ENCODE measurements at regions not wholly inside any gene's neighbourhood (a gene's known extent, or its start where the extent isn't known, plus 50 kb on each side); places are given as distances from the start of the nearest gene placed in this dataset.

- Histone ChIP-seq H3K79me1 (ENCODE audit: low read depth, low read length) (no peaks in the 10 kb centered on the region), H3K36me3 (ENCODE audit: control insufficient read depth in 2 of 4, insufficient read depth in 4 of 4, low read length in 3 of 4) (no peaks in the 10 kb centered on the region), H3K27me3 (replicated peaks in 1 of 4; ENCODE audit: control insufficient read depth in 3 of 4, extremely low read depth in 1 of 4, insufficient read depth in 3 of 4, low read length in 3 of 4) (no peaks in the 10 kb centered on the region), H3K18ac (ENCODE audit: extremely low read depth, low read length) (no peak overlapping the region), H2BK12ac (ENCODE audit: low read depth, low read length) (no peak overlapping the region), H4K8ac (ENCODE audit: extremely low read depth, insufficient read depth, low read length) (no peak overlapping the region), H3K27ac (ENCODE audit: low read depth, low read length) (no peak overlapping the region), H3K14ac (ENCODE audit: insufficient read length) (no peak overlapping the region), H3K9me3 (ENCODE audit: insufficient read depth in 2 of 2, low read depth in 1 of 2, low read length in 1 of 2) (no peaks in the 10 kb centered on the region), H4K91ac (replicated peaks; ENCODE audit: insufficient read length, low read length) (no peak overlapping the region), H3K4me2 (ENCODE audit: insufficient read depth in 1 of 2, low read depth in 2 of 2, low read length in 2 of 2) (no peak overlapping the region), H3K4me3 (ENCODE audit: extremely low read depth in 1 of 4, insufficient read depth in 2 of 4, low read depth in 3 of 4, low read length in 4 of 4) (no peak overlapping the region), H3K23ac (ENCODE audit: insufficient read length) (no peak overlapping the region), H2BK5ac (ENCODE audit: low read depth, low read length) (no peak overlapping the region), H3K4me1 (replicated peaks in 1 of 4; ENCODE audit: control insufficient read depth in 3 of 4, insufficient read depth in 4 of 4, low read length in 3 of 4) (peaks cover 0 to 6% (median 3%) of the 10 kb centered on the region in 4 experiments; a peak in 3 of 7 replicates), H3K9ac (replicated peaks in 1 of 4; ENCODE audit: extremely low read depth in 1 of 4, low read depth in 3 of 4, low read length in 3 of 4) (no peak overlapping the region), H2BK15ac (ENCODE audit: low read length) (no peak overlapping the region), H3K4ac (replicated peaks; ENCODE audit: insufficient read length, low read depth, low read length) (no peak overlapping the region), H3K56ac (replicated peaks; ENCODE audit: insufficient read length, low read depth, low read length) (no peak overlapping the region), H3K79me2 (ENCODE audit: control insufficient read depth in 1 of 2, insufficient read depth in 2 of 2, low read length in 2 of 2) (no peaks in the 10 kb centered on the region), H2BK20ac (ENCODE audit: low read length) (no peak overlapping the region), H4K20me1 (replicated peaks in 1 of 2; ENCODE audit: control insufficient read depth in 1 of 2, insufficient read depth in 2 of 2, low read length in 2 of 2) (no peaks in the 10 kb centered on the region), H2AK5ac (ENCODE audit: low read depth, low read length) (no peak overlapping the region), H2AFZ (ENCODE audit: low read length) (no peak overlapping the region), H3K23me2 (ENCODE audit: low read depth, low read length) (no peaks in the 10 kb centered on the region), H2BK120ac (replicated peaks; ENCODE audit: low read depth, low read length) (no peak overlapping the region), H4K5ac (ENCODE audit: insufficient read length, low read depth, low read length) (no peak overlapping the region)
- no peak for FAIRE-seq
- ChIA-PET POLR2A (ENCODE audit: partially characterized antibody) (no interaction called here), CTCF (ENCODE audit: partially characterized antibody) (no interaction called here)
- WGBS, 2 experiments (ENCODE audit: extremely low coverage in 1 of 2, insufficient coverage in 1 of 2, insufficient read length in 1 of 2, insufficient replicate concordance in 2 of 2, low coverage in 1 of 2, low lambda C conversion rate in 2 of 2, missing lambda C conversion rate in 1 of 2), result 94% methylated on average over 1 of the region's 1 CpG; no CpG with 5 or more reads in 1 of the 2 experiments
- DNase-seq (ENCODE audit: low read depth in 1 of 2, low spot score in 2 of 2), result no peak
- no peak for TF ChIP-seq EZH2 (IDR thresholded peaks at IDR 0.05; ENCODE audit: low read depth, low read length, severe bottlenecking)
- TF ChIP-seq EP300 (IDR thresholded peaks at IDR 0.05; ENCODE audit: borderline replicate concordance in 1 of 2, low read depth in 2 of 2, low read length in 2 of 2), result no peak
- TF ChIP-seq CHD2 (IDR thresholded peaks at IDR 0.05; ENCODE audit: low read length), result no peak
- TF ChIP-seq SP4 (IDR thresholded peaks at IDR 0.05; ENCODE audit: low read length), result no peak
- no peak for TF ChIP-seq KDM4A (IDR thresholded peaks at IDR 0.05; ENCODE audit: low read depth, low read length, severe bottlenecking)
- no peak for TF ChIP-seq CTCF (IDR thresholded peaks at IDR 0.05; ENCODE audit: control extremely low read depth in 1 of 3, insufficient read depth in 1 of 3, low read depth in 1 of 3, low read length in 3 of 3)
- no peak for TF ChIP-seq TAF1 (IDR thresholded peaks at IDR 0.05; ENCODE audit: low read depth, low read length)
- no peak for TF ChIP-seq SIX5 (IDR thresholded peaks at IDR 0.05; ENCODE audit: low read depth, low read length)
- no peak for TF ChIP-seq TAF7 (optimal IDR thresholded peaks at IDR 0.05; ENCODE audit: borderline replicate concordance, low read depth, low read length)
Observed at GRCh38 chr18:40210696-40211095, 1744.3 kb upstream of the PIK3C3 start.

Data from H1 (cell line).